Cardiac muscle cell (in vitro differentiated cells and primary cell): ENCODE measurements at regions not wholly inside any gene's neighbourhood (a gene's known extent, or its start where the extent isn't known, plus 50 kb on each side); places are given as distances from the start of the nearest gene placed in this dataset.

Experiments
- DNase-seq, 2 donors: peaks; one replicate each; pipeline versions ENCODE4 v3.0.0 to v3.0.0-alpha.2; 2010 to 2017; ENCODE audit warnings: low read depth in 1 of 2, low spot score in 1 of 2
- H3K27ac ChIP-seq: fragments of 200-600 bp; sonication (generic); 2 replicates; pipeline ENCODE4 v1.5.1; 2016
- H3K27me3 ChIP-seq: fragments of 200-600 bp; sonication (generic); 2 replicates; pipeline ENCODE4 v1.6.0; 2016; ENCODE audit warnings: control low read depth
- H3K36me3 ChIP-seq: fragments of 200-600 bp; sonication (generic); 2 replicates; pipeline ENCODE4 v1.5.1; 2016; ENCODE audit warnings: control low read depth
- H3K4me1 ChIP-seq: fragments of 200-600 bp; sonication (generic); 2 replicates; pipeline ENCODE4 v1.8.1; 2017; ENCODE audit warnings: low read depth, mild to moderate bottlenecking, mixed run types
- H3K4me3 ChIP-seq: fragments of 200-600 bp; sonication (generic); 2 replicates; pipeline ENCODE4 v1.5.1; 2016; ENCODE audit warnings: mild to moderate bottlenecking
- H3K9me3 ChIP-seq: fragments of 200-600 bp; sonication (generic); 2 replicates; pipeline ENCODE4 v1.5.1; 2017; ENCODE audit warnings: low read depth, mild to moderate bottlenecking, control low read depth
- CTCF ChIP-seq: IDR thresholded peaks from 2 replicates; pipeline ENCODE4 v1.5.1; 2012; ENCODE audit warnings: low read depth, mild to moderate bottlenecking, low read length

DNA sequence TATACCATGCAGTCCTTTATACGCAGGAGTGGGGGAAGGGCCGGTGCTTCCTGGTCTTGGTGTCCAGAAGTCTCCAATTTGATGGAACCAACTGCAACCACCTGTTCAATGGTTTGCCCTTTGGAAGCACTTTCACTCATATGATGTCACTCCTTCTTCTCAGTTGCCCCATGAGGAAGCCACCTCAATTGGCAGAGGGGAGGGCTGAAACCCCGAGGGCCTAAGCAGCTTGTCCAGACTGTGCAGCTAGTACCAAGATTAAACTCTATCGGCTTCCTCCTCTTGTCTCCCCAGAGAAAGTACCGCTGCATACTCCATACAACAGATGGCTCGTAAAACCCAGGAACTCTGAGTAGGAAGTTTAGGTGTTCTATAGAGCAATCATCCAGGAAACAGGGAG, 789.4 kb downstream of the TYW1 start:
- DNase-seq = no peak
- H3K36me3 ChIP-seq = no peaks in the 10 kb centered on the region
- H3K9me3 ChIP-seq = no peaks in the 10 kb centered on the region
- no peak overlapping the region for H3K27ac ChIP-seq
- H3K27me3 ChIP-seq = no peaks in the 10 kb centered on the region
- no peaks in the 10 kb centered on the region for H3K4me1 ChIP-seq
- H3K4me3 ChIP-seq = no peak overlapping the region
- TF ChIP-seq CTCF = no peak

DNA sequence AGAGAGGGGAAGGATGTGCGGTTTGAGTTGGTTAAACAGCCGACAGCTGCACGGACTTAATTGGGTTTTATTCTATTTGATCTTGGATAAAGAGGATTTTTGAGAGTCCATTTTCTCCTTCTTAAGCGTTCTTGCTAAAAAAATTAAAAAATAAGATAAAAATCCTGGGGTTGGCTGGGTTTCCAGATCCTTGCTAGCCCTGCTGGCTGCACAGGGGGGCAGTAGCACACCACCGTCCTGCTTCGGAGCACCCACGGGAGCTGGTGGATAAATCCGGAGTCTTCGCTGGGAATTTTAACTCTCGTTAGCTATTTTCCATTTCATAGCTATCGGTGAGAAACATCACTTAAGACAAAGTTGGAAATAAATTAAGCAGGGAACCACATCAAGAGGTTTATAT, 792.0 kb downstream of the TYW1 start:
- Histone ChIP-seq H3K36me3 (no peaks in the 10 kb centered on the region), H3K27me3 (peaks cover 6% of the 10 kb centered on the region), H3K4me3 (no peak overlapping the region), H3K27ac (no peak overlapping the region), H3K4me1 (no peaks in the 10 kb centered on the region), H3K9me3 (no peaks in the 10 kb centered on the region)
- peak; percentile 59 for TF ChIP-seq CTCF
- peak; percentile 54 to 55 for DNase-seq

GRCh38 chr7:67791918-67792317, 795.3 kb downstream of the TYW1 start:
- Histone ChIP-seq H3K27me3 (peaks cover 6% of the 10 kb centered on the region), H3K4me1 (no peaks in the 10 kb centered on the region), H3K36me3 (no peaks in the 10 kb centered on the region), H3K27ac (no peak overlapping the region), H3K4me3 (no peak overlapping the region), H3K9me3 (no peaks in the 10 kb centered on the region)
- no peak for DNase-seq
- TF ChIP-seq CTCF = no peak

- Histone ChIP-seq H3K27me3 (peaks cover 6% of the 10 kb centered on the region), H3K4me1 (no peaks in the 10 kb centered on the region), H3K36me3 (no peaks in the 10 kb centered on the region), H3K27ac (no peak overlapping the region), H3K4me3 (no peak overlapping the region), H3K9me3 (no peaks in the 10 kb centered on the region)
- no peak for TF ChIP-seq CTCF
- no peak for DNase-seq
Measured at GRCh38 chr7:67794544-67794943, 797.9 kb downstream of the TYW1 start.

- Histone ChIP-seq H3K27ac (no peak overlapping the region), H3K9me3 (no peaks in the 10 kb centered on the region), H3K4me1 (no peaks in the 10 kb centered on the region), H3K36me3 (no peaks in the 10 kb centered on the region), H3K27me3 (peaks cover 5% of the 10 kb centered on the region), H3K4me3 (no peak overlapping the region)
- TF ChIP-seq CTCF = no peak
- DNase-seq = no peak
Measured at GRCh38 chr7:67803789-67804188, 807.2 kb downstream of the TYW1 start.

GRCh38 chr7:67805921-67806471, 809.4 kb downstream of the TYW1 start:
- Histone ChIP-seq H3K27me3 (peaks cover 5% of the 10 kb centered on the region), H3K9me3 (no peaks in the 10 kb centered on the region)
- no peak for TF ChIP-seq CTCF

More at GRCh38 chr7:67805921-67806471, 809.4 kb downstream of the TYW1 start:
- H3K4me3 ChIP-seq = no peak overlapping the region
- DNase-seq = no peak
- H3K4me1 ChIP-seq = no peaks in the 10 kb centered on the region
- H3K27ac ChIP-seq = no peak overlapping the region
- H3K36me3 ChIP-seq = no peaks in the 10 kb centered on the region
